Prostate gland (tissue), 2 donors: ENCODE measurements at regions not wholly inside any gene's neighbourhood (a gene's known extent, or its start where the extent isn't known, plus 50 kb on each side); places are given as distances from the start of the nearest gene placed in this dataset.

Experiments used
- DNase-seq: peaks from one replicate; pipeline ENCODE4 v3.0.0-alpha.2; 2019; ENCODE audit warnings: low spot score
- H3K27ac ChIP-seq, 2 donors: fragments of 200-600 bp; sonication (generic); 2 replicates each; pipeline ENCODE4 v1.5.1; 2017 to 2019
- H3K27me3 ChIP-seq: fragments of 200-600 bp; sonication (generic); replicated peaks from 2 replicates; pipeline ENCODE4 v1.5.1; 2019; ENCODE audit not compliant: insufficient read depth
- H3K36me3 ChIP-seq, 2 donors: fragments of 200-600 bp; sonication (generic); 1 replicate in 1 of 2; 2 replicates in 1 of 2; pipeline versions ENCODE4 v1.5.1 to v1.8.1; 2017 to 2019
- H3K4me1 ChIP-seq: fragments of 200-600 bp; sonication (generic); replicated peaks from 2 replicates; pipeline ENCODE4 v1.5.1; 2019
- H3K4me3 ChIP-seq, 2 donors: fragments of 200-600 bp; sonication (generic); 2 replicates each; pipeline ENCODE4 v1.5.1; 2017 to 2019
- H3K9me3 ChIP-seq: fragments of 200-600 bp; sonication (generic); 2 replicates; pipeline ENCODE4 v1.5.1; 2017
- CTCF ChIP-seq, 4 experiments: fragments of 200-600 bp in 2 of 4; fragments of 450-650 bp in 2 of 4; sonication (generic) in 2 of 4; IDR thresholded peaks; 1 replicate in 3 of 4; 2 replicates in 1 of 4; pipeline ENCODE4 v1.5.1; 2016 to 2019; ENCODE audit warnings: antibody characterized with exemption in 4 of 4, mild to moderate bottlenecking in 2 of 4, moderate library complexity in 2 of 4
- POLR2A ChIP-seq: fragments of 450-650 bp; IDR thresholded peaks from one replicate; pipeline ENCODE4 v1.6.1; 2016; ENCODE audit warnings: antibody characterized with exemption, mild to moderate bottlenecking
- POLR2AphosphoS5 ChIP-seq: sonication (generic); formaldehyde crosslinking; IDR thresholded peaks from one replicate; pipeline ENCODE4 v1.6.1; 2017; ENCODE audit warnings: antibody characterized with exemption
- WGBS: methylation state at CpG from one replicate; pipeline ENCODE4 v1.1.5; 2018; 5-methylcytosine and 5-hydroxymethylcytosine counted together
- intact Hi-C: fragments of 100-400 bp; cut with DNase I; formaldehyde crosslinking; loops from one replicate; pipeline ENCODE4 v1.14.2; 2022

- no peaks in the 10 kb centered on the region for H3K36me3 ChIP-seq
- H3K9me3 ChIP-seq = no peaks in the 10 kb centered on the region
- intact Hi-C loops = no loop called here
- no peak overlapping the region for H3K27ac ChIP-seq
- WGBS = 75% methylated on average over 4 of the region's 4 CpGs
- no peaks in the 10 kb centered on the region for H3K27me3 ChIP-seq
- DNase-seq = no peak
- H3K4me3 ChIP-seq = no peak overlapping the region
- no peaks in the 10 kb centered on the region for H3K4me1 ChIP-seq
- TF ChIP-seq POLR2A (no peak), CTCF (IDR thresholded peaks at IDR 0.05) (no peak), POLR2AphosphoS5 (no peak)
These were observed 478.0 kb upstream of the KLF6 start for GRCh38 chr10:4262870-4263600.

GRCh38 chr10:4262449-4262848 lies 477.4 kb upstream of the KLF6 start:
- Histone ChIP-seq H3K36me3 (no peaks in the 10 kb centered on the region), H3K4me3 (no peak overlapping the region), H3K9me3 (no peaks in the 10 kb centered on the region), H3K27me3 (no peaks in the 10 kb centered on the region), H3K27ac (no peak overlapping the region), H3K4me1 (no peaks in the 10 kb centered on the region)
- TF ChIP-seq POLR2AphosphoS5 (no peak), CTCF (IDR thresholded peaks at IDR 0.05) (no peak), POLR2A (no peak)
- WGBS = 88% methylated on average over 4 of the region's 4 CpGs
- intact Hi-C loops = no loop called here
- no peak for DNase-seq

GRCh38 chr10:4260483-4261124 lies 475.6 kb upstream of the KLF6 start:
- intact Hi-C loops = no loop called here
- WGBS = 83% methylated on average over 4 of the region's 4 CpGs
- no peak for DNase-seq
- Histone ChIP-seq H3K4me1 (no peaks in the 10 kb centered on the region), H3K27ac (no peak overlapping the region), H3K4me3 (no peak overlapping the region), H3K36me3 (no peaks in the 10 kb centered on the region), H3K9me3 (no peaks in the 10 kb centered on the region), H3K27me3 (no peaks in the 10 kb centered on the region)
- TF ChIP-seq POLR2A (no peak), CTCF (IDR thresholded peaks at IDR 0.05) (no peak), POLR2AphosphoS5 (no peak)

GRCh38 chr10:4257939-4258465 lies 473.0 kb upstream of the KLF6 start:
- H3K27ac ChIP-seq = no peak overlapping the region
- no peaks in the 10 kb centered on the region for H3K36me3 ChIP-seq
- 92% methylated on average over 14 of the region's 14 CpGs for WGBS
- H3K9me3 ChIP-seq = no peaks in the 10 kb centered on the region
- H3K27me3 ChIP-seq = no peaks in the 10 kb centered on the region
- TF ChIP-seq POLR2A = no peak
- TF ChIP-seq POLR2AphosphoS5 = no peak
- no peak for TF ChIP-seq CTCF (IDR thresholded peaks at IDR 0.05)
- intact Hi-C loops = no loop called here
- no peak overlapping the region for H3K4me3 ChIP-seq
- no peaks in the 10 kb centered on the region for H3K4me1 ChIP-seq
- no peak for DNase-seq

GRCh38 chr10:4256971-4257370 lies 472.0 kb upstream of the KLF6 start:
- 83% methylated on average over 2 of the region's 2 CpGs for WGBS
- DNase-seq = no peak
- Histone ChIP-seq H3K4me3 (no peak overlapping the region), H3K9me3 (no peaks in the 10 kb centered on the region), H3K36me3 (no peaks in the 10 kb centered on the region), H3K4me1 (no peaks in the 10 kb centered on the region), H3K27me3 (no peaks in the 10 kb centered on the region), H3K27ac (no peak overlapping the region)
- no peak for TF ChIP-seq POLR2AphosphoS5
- TF ChIP-seq POLR2A = no peak
- no peak for TF ChIP-seq CTCF (IDR thresholded peaks at IDR 0.05)
- intact Hi-C loops = no loop called here
